VCaP (cell line): ENCODE measurements at regions not wholly inside any gene's neighbourhood (a gene's known extent, or its start where the extent isn't known, plus 50 kb on each side); places are given as distances from the start of the nearest gene placed in this dataset.
A peak's percentile ranks its signal among the peaks of the same experiment; 100 is the strongest.

ENCODE experiments used
- H3K27ac ChIP-seq: fragments of 450-650 bp; 2 replicates; pipeline ENCODE4 v1.5.1; 2017
- CTCF ChIP-seq: fragments of 450-650 bp; conservative IDR thresholded peaks from 2 replicates; pipeline ENCODE4 v1.5.1; 2017; ENCODE audit warnings: mild to moderate bottlenecking, moderate library complexity

- TF ChIP-seq CTCF = peak; percentile 90
- no peak overlapping the region for H3K27ac ChIP-seq
Observed at GRCh38 chr13:91017031-91017668, 330.3 kb upstream of the MIR17HG start.

GRCh38 chr13:91017669-91018053 is 329.8 kb upstream of the MIR17HG start:
- peak; percentile 42 for TF ChIP-seq CTCF
- H3K27ac ChIP-seq = no peak overlapping the region

GRCh38 chr13:91020461-91021034 is 326.9 kb upstream of the MIR17HG start:
- no peak overlapping the region for H3K27ac ChIP-seq
- no peak for TF ChIP-seq CTCF

- no peak for TF ChIP-seq CTCF
- peak overlapping the region; percentile 30; the same call in 1 of the 2 replicates for H3K27ac ChIP-seq
Observed at GRCh38 chr13:91024157-91024792, 323.2 kb upstream of the MIR17HG start.

- no peak for TF ChIP-seq CTCF
- peak overlapping the region; percentile 30; the same call in 1 of the 2 replicates for H3K27ac ChIP-seq
Observed at GRCh38 chr13:91025442-91025841, 322.0 kb upstream of the MIR17HG start.

GRCh38 chr13:91031508-91031907 is 316.0 kb upstream of the MIR17HG start:
- TF ChIP-seq CTCF = no peak
- H3K27ac ChIP-seq = no peak overlapping the region

- H3K27ac ChIP-seq = no peak overlapping the region
- TF ChIP-seq CTCF = no peak
Observed at GRCh38 chr13:91032104-91032503, 315.4 kb upstream of the MIR17HG start.
